ENCODE measurements at regions not wholly inside any gene's neighbourhood (a gene's known extent, or its start where the extent isn't known, plus 50 kb on each side); places are given as distances from the start of the nearest gene placed in this dataset.

DNA sequence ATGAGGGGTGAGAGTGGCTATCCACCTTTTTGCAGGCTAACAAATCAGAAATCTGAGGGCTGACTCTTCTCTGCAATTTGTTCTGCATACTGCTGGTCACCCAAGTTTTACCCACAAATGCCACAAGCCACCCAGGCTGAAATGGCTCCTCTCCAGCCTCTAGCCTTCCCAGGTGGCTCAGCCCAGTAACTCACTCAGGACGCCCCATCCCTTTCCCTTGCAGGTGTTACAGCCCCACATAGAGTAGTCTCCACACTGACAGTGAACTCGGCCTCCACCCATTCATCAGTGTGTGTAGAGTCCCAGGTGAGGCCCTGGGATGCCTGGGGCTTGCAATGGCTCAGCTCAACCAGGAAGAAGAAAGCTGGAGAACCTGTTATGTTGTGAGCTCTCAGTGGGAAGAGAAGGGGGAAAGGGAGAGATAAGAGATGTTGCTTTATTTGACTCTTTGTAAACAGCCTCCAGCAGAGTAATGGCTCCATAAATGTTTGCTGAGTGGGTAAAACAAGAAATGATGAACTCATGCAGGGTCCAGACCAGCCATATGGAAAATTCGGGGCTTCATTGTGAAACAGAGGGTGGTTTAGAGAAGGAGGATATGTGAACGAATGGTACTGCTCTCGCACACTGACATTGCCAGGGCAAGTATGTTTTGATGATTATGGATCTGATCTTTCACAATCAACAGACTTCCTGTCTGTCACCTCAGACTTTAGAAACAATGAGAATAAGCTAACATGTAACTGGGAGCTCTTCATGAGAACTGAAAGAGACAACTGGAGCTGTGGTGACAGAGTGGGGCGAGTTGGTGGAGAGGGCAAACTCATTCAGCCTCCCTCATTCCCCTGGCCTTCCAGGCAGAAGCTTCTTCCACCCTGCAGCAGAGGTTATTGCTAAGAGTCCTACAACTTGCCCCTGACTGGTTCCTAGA lies 74.2 kb upstream of the RFC3 start:
- TF ChIP-seq, protein P1, sequence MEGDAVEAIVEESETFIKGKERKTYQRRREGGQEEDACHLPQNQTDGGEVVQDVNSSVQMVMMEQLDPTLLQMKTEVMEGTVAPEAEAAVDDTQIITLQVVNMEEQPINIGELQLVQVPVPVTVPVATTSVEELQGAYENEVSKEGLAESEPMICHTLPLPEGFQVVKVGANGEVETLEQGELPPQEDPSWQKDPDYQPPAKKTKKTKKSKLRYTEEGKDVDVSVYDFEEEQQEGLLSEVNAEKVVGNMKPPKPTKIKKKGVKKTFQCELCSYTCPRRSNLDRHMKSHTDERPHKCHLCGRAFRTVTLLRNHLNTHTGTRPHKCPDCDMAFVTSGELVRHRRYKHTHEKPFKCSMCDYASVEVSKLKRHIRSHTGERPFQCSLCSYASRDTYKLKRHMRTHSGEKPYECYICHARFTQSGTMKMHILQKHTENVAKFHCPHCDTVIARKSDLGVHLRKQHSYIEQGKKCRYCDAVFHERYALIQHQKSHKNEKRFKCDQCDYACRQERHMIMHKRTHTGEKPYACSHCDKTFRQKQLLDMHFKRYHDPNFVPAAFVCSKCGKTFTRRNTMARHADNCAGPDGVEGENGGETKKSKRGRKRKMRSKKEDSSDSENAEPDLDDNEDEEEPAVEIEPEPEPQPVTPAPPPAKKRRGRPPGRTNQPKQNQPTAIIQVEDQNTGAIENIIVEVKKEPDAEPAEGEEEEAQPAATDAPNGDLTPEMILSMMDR (IDR thresholded peaks at IDR 0.05) = no peak
- TF ChIP-seq POLR2A (IDR thresholded peaks at IDR 0.05) = no peak
